Kidney (tissue), 13 donors: ENCODE measurements at regions not wholly inside any gene's neighbourhood (a gene's known extent, or its start where the extent isn't known, plus 50 kb on each side); places are given as distances from the start of the nearest gene placed in this dataset.

ENCODE experiments used
- DNase-seq, 5 donors: peaks; one replicate each; pipeline ENCODE4 v3.0.0-alpha.2; 2013 to 2020
- FAIRE-seq: peaks from 2 replicates; lab custom pipeline; 2012; peaks lifted over from hg19 to GRCh38; lab: Jason Lieb, UNC
- H3K27ac ChIP-seq, 2 donors: one replicate each; pipeline ENCODE4 v1.7.0; 2013; ENCODE audit warnings: low read depth in 2 of 2, low read length in 2 of 2, inconsistent platforms in 1 of 2
- H3K27me3 ChIP-seq: one replicate; pipeline ENCODE4 v1.7.1; 2013; ENCODE audit warnings: low read length, inconsistent platforms; ENCODE audit not compliant: control insufficient read depth, insufficient read depth
- H3K36me3 ChIP-seq, 3 donors: one replicate each; pipeline versions ENCODE4 v1.7.0 to v1.7.1; 2013; ENCODE audit warnings: low read length in 3 of 3, control low read depth in 1 of 3, inconsistent platforms in 1 of 3; ENCODE audit not compliant: insufficient read depth in 3 of 3, control insufficient read depth in 2 of 3
- H3K4me1 ChIP-seq, 3 donors: one replicate each; pipeline versions ENCODE4 v1.7.0 to v1.7.1; 2013; ENCODE audit warnings: low read length in 3 of 3, inconsistent platforms in 1 of 3, low read depth in 1 of 3; ENCODE audit not compliant: control insufficient read depth in 2 of 3, insufficient read depth in 2 of 3
- H3K4me3 ChIP-seq, 3 donors: one replicate each; pipeline versions ENCODE4 v1.7.0 to v1.8.1; 2013; ENCODE audit warnings: low read length in 3 of 3, control low read depth in 1 of 3, inconsistent platforms in 1 of 3
- H3K9ac ChIP-seq, 3 donors: one replicate each; pipeline versions ENCODE4 v1.7.0 to v1.7.1; 2013; ENCODE audit warnings: low read length in 3 of 3, control low read depth in 1 of 3, inconsistent platforms in 1 of 3
- H3K9me3 ChIP-seq, 3 donors: one replicate each; pipeline versions ENCODE4 v1.7.0 to v1.7.1; 2013; ENCODE audit warnings: low read length in 3 of 3, control low read depth in 1 of 3, inconsistent platforms in 1 of 3; ENCODE audit not compliant: control insufficient read depth in 2 of 3, insufficient read depth in 1 of 3
- intact Hi-C: fragments of 100-400 bp; cut with DNase I; formaldehyde crosslinking; loops from one replicate; pipeline ENCODE4 v1.11.1; 2022
- TF ChIP-seq, protein P1 (sequence below): IDR thresholded peaks from 3 replicates; pipeline ENCODE4 v1.5.1; 2012; ENCODE audit warnings: mild to moderate bottlenecking, moderate library complexity, borderline replicate concordance; ENCODE audit not compliant: insufficient read depth; ENCODE audit errors: extremely low read depth
- donor health status: control.
- donor health status: control.
- donor health status: control.
- donor health status: control.
- donor health status: control.
- donor health status: DM: yes; HTN: yes; CAD: no.
- donor health status: Normal renal cell carcinoma (clear cell type).

DNA sequence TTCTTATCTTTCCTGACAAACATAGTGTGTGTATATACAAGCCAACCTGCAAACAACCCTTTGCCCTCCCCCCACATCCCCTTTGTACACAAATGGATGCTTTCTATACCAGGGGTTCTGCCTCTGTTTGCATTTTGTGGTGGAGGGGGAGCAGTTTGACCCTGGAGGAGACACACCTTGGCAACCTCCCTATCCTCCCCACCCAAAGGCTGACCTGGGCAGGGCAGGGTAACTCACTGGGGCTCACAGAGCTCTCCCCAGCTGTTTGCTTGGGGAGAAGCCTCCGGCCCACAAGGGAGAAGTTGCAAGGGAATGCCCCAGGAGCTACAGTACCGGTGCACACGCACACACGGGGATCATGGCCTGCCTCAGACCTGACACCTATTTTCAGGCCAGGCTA is 372.6 kb downstream of the BCOR start:
- Histone ChIP-seq H3K27me3 (peaks cover 3% of the 10 kb centered on the region), H3K4me1 (peaks cover 2 to 13% (median 3%) of the 10 kb centered on the region in 3 donors), H3K36me3 (no peaks in the 10 kb centered on the region), H3K4me3 (no peak overlapping the region), H3K9ac (no peak overlapping the region), H3K9me3 (peaks cover 0 to 2% (median 0%) of the 10 kb centered on the region in 3 donors), H3K27ac (no peak overlapping the region)
- intact Hi-C loops, result no loop called here
- TF ChIP-seq, protein P1, sequence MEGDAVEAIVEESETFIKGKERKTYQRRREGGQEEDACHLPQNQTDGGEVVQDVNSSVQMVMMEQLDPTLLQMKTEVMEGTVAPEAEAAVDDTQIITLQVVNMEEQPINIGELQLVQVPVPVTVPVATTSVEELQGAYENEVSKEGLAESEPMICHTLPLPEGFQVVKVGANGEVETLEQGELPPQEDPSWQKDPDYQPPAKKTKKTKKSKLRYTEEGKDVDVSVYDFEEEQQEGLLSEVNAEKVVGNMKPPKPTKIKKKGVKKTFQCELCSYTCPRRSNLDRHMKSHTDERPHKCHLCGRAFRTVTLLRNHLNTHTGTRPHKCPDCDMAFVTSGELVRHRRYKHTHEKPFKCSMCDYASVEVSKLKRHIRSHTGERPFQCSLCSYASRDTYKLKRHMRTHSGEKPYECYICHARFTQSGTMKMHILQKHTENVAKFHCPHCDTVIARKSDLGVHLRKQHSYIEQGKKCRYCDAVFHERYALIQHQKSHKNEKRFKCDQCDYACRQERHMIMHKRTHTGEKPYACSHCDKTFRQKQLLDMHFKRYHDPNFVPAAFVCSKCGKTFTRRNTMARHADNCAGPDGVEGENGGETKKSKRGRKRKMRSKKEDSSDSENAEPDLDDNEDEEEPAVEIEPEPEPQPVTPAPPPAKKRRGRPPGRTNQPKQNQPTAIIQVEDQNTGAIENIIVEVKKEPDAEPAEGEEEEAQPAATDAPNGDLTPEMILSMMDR, result no peak
- no peak for FAIRE-seq
- DNase-seq, result no peak

DNA sequence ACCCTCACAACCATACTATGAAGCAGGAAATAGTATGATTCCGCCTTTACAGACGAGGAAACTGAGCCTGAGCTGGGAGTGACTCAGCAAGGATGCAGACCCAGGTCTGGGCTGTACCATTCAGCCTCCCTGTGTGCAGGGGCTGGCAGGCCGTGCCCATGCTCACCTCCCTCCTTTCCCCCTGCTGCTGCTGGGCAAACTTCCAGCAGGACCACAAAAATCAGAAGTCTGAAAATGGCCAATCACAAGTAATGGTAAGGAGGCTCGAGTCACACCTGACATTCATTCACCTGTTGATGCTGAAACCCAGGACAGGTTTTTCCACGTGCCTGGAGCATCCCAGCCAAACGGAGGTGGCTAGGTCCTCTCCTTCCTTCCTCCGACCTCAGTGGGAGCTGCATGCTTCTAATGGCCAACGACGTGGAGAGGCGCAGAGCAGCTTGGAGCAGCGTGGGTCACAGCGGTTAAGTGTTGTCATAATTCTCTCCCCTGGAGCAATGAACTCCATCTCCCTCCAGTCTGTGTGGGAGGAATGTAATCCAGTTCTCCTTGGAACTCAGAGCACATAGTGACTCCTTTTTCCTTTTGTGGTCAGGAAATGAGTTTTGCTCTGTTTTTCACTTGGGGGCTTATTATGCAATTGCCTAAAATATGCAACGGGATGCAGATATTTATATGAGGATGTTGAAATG is 371.7 kb downstream of the BCOR start:
- Histone ChIP-seq H3K27ac (no peak overlapping the region), H3K9ac (no peak overlapping the region), H3K9me3 (peaks cover 0 to 2% (median 0%) of the 10 kb centered on the region in 3 donors), H3K36me3 (no peaks in the 10 kb centered on the region), H3K4me3 (no peak overlapping the region), H3K4me1 (peaks cover 3 to 17% (median 7%) of the 10 kb centered on the region in 3 donors), H3K27me3 (peaks cover 3% of the 10 kb centered on the region)
- TF ChIP-seq, protein P1, result no peak
- intact Hi-C loops, result no loop called here
- DNase-seq, result peak in 4 of 5 donors; percentile 66 to 92 (median 78)
- no peak for FAIRE-seq

DNA sequence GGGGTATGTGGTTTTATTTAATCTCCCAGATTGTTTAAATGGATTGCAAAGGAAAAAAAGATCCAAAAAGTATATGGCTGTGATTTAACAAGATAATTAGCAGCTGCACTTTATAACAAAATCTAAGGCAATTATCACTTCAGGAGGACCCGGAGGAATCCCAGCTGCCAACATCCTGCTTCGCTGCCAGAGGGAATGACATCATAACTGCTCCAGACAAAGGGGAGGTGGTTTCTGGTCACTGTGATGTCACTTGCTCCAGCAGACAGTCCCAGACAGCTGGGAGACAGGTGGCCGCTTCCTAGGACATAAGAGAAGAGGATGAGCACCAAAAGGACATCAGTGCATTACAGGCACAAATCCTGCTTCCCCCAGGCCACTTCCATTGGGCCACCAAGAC is 371.0 kb downstream of the BCOR start:
- Histone ChIP-seq H3K4me3 (no peak overlapping the region), H3K36me3 (no peaks in the 10 kb centered on the region), H3K9me3 (peaks cover 0 to 2% (median 0%) of the 10 kb centered on the region in 3 donors), H3K27ac (no peak overlapping the region), H3K27me3 (peaks cover 3% of the 10 kb centered on the region), H3K4me1 (peaks cover 3 to 17% (median 8%) of the 10 kb centered on the region in 3 donors), H3K9ac (no peak overlapping the region)
- peak in 4 of 5 donors; percentile 59 to 83 (median 68) for DNase-seq
- intact Hi-C loops, result no loop called here
- no peak for FAIRE-seq
- TF ChIP-seq, protein P1, result no peak
